ENCODE measurements at regions not wholly inside any gene's neighbourhood (a gene's known extent, or its start where the extent isn't known, plus 50 kb on each side); places are given as distances from the start of the nearest gene placed in this dataset.

- Histone ChIP-seq H3K27ac (no peak overlapping the region), H3K4me1 (ENCODE audit: low read depth) (no peaks in the 10 kb centered on the region), H3K27me3 (peaks cover 13% of the 10 kb centered on the region), H3K36me3 (no peaks in the 10 kb centered on the region), H3K9me3 (ENCODE audit: low read depth) (no peaks in the 10 kb centered on the region), H3K4me3 (no peak overlapping the region)
- TF ChIP-seq CTCF (IDR thresholded peaks at IDR 0.05; ENCODE audit: low read depth, low read length) = no peak
- DNase-seq (ENCODE audit: low read depth in 1 of 2, low spot score in 1 of 2) = no peak
These were observed 112.5 kb upstream of the PAXBP1 start for GRCh38 chr21:32884062-32884461.

DNA sequence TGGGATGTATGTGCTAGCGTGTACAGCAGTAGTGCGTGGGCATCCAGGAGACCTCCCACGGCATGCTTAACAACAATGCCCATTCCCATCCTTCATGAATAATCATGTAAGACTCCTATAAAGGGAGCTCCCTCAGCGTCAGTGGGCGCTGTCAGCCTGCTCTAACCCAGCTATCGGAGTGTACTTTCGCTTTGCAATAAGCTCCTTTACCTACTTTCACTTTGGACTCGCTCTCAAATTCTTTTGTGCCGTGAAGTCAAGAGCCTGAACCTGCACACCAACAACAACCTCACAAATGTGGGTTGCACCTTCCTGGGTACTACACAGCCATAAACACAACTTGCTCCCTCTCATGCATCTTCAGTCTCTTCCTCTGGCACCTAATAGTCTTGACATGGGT is 114.8 kb upstream of the PAXBP1 start:
- H3K27me3 ChIP-seq = peaks cover 13% of the 10 kb centered on the region
- H3K4me3 ChIP-seq = no peak overlapping the region
- no peaks in the 10 kb centered on the region for H3K9me3 ChIP-seq (ENCODE audit: low read depth)
- DNase-seq (ENCODE audit: low read depth in 1 of 2, low spot score in 1 of 2) = no peak
- no peak overlapping the region for H3K27ac ChIP-seq
- H3K4me1 ChIP-seq (ENCODE audit: low read depth) = no peaks in the 10 kb centered on the region
- no peak for TF ChIP-seq CTCF (IDR thresholded peaks at IDR 0.05; ENCODE audit: low read depth, low read length)
- H3K36me3 ChIP-seq = no peaks in the 10 kb centered on the region

- no peak for DNase-seq (ENCODE audit: low read depth in 1 of 2, low spot score in 1 of 2)
- peaks cover 13% of the 10 kb centered on the region for H3K27me3 ChIP-seq
- TF ChIP-seq CTCF (IDR thresholded peaks at IDR 0.05; ENCODE audit: low read depth, low read length) = no peak
- H3K27ac ChIP-seq = no peak overlapping the region
- no peaks in the 10 kb centered on the region for H3K36me3 ChIP-seq
- H3K4me3 ChIP-seq = no peak overlapping the region
- no peaks in the 10 kb centered on the region for H3K4me1 ChIP-seq (ENCODE audit: low read depth)
- no peaks in the 10 kb centered on the region for H3K9me3 ChIP-seq (ENCODE audit: low read depth)
These were observed 115.5 kb upstream of the PAXBP1 start for GRCh38 chr21:32887026-32887425.

GRCh38 chr21:32888971-32889370 is 117.4 kb upstream of the PAXBP1 start:
- H3K36me3 ChIP-seq = no peaks in the 10 kb centered on the region
- H3K4me3 ChIP-seq = no peak overlapping the region
- no peaks in the 10 kb centered on the region for H3K9me3 ChIP-seq (ENCODE audit: low read depth)
- DNase-seq (ENCODE audit: low read depth in 1 of 2, low spot score in 1 of 2) = no peak
- H3K4me1 ChIP-seq (ENCODE audit: low read depth) = no peaks in the 10 kb centered on the region
- TF ChIP-seq CTCF (IDR thresholded peaks at IDR 0.05; ENCODE audit: low read depth, low read length) = no peak
- no peak overlapping the region for H3K27ac ChIP-seq
- peaks cover 13% of the 10 kb centered on the region for H3K27me3 ChIP-seq

DNA sequence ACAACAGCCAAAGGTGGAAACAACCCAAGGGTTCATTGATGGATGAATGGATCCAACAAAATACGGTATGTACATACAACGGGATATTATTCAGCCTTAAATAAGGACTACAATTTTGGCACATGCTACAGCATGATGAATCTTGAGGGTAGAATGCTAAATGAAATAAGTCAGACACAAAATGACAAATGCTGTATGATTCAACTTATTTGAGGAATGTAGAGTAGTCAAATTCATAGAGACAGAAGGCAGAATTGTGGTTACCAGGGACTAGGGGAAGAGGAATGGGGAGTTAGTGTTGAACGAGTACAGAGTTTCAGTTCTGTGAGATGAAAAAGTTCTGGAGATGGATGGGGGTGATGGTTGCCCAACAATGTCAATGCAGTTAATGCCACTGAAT is 118.0 kb upstream of the PAXBP1 start:
- no peak overlapping the region for H3K27ac ChIP-seq
- no peak for TF ChIP-seq CTCF (IDR thresholded peaks at IDR 0.05; ENCODE audit: low read depth, low read length)
- no peaks in the 10 kb centered on the region for H3K9me3 ChIP-seq (ENCODE audit: low read depth)
- no peaks in the 10 kb centered on the region for H3K36me3 ChIP-seq
- H3K4me3 ChIP-seq = no peak overlapping the region
- H3K27me3 ChIP-seq = peaks cover 13% of the 10 kb centered on the region
- no peak for DNase-seq (ENCODE audit: low read depth in 1 of 2, low spot score in 1 of 2)
- H3K4me1 ChIP-seq (ENCODE audit: low read depth) = no peaks in the 10 kb centered on the region

GRCh38 chr21:32894321-32894720 is 122.8 kb upstream of the PAXBP1 start:
- no peak for TF ChIP-seq CTCF (IDR thresholded peaks at IDR 0.05; ENCODE audit: low read depth, low read length)
- H3K4me1 ChIP-seq (ENCODE audit: low read depth) = no peaks in the 10 kb centered on the region
- no peak overlapping the region for H3K27ac ChIP-seq
- no peaks in the 10 kb centered on the region for H3K9me3 ChIP-seq (ENCODE audit: low read depth)
- DNase-seq (ENCODE audit: low read depth in 1 of 2, low spot score in 1 of 2) = no peak
- no peak overlapping the region for H3K4me3 ChIP-seq
- no peaks in the 10 kb centered on the region for H3K36me3 ChIP-seq
- H3K27me3 ChIP-seq = no peaks in the 10 kb centered on the region
